H1 (cell line): ENCODE measurements at regions not wholly inside any gene's neighbourhood (a gene's known extent, or its start where the extent isn't known, plus 50 kb on each side); places are given as distances from the start of the nearest gene placed in this dataset.

ENCODE experiments used
- CTCF ChIA-PET: fragments of 300-600 bp; sonication (Branson Sonifier 250); formaldehyde crosslinking; loops from one replicate; lab custom pipeline; 2021; ENCODE audit not compliant: partially characterized antibody; lab: Charles Lee
- POLR2A ChIA-PET: fragments of 300-600 bp; sonication (Branson Sonifier 250); formaldehyde crosslinking; loops from one replicate; lab custom pipeline; 2021; ENCODE audit warnings: inconsistent platforms; ENCODE audit not compliant: partially characterized antibody; lab: Charles Lee
- DNase-seq, 2 experiments: peaks; one replicate each; pipeline versions ENCODE4 v3.0.0 to v3.0.0-alpha.2; 2010 to 2022; ENCODE audit warnings: low spot score in 2 of 2, low read depth in 1 of 2, mixed read lengths in 1 of 2
- FAIRE-seq: peaks from 2 replicates; lab custom pipeline; 2011; peaks lifted over from hg19 to GRCh38; lab: Jason Lieb, UNC
- H2AFZ ChIP-seq: 2 replicates; pipeline ENCODE4 v1.8.1; 2012; ENCODE audit warnings: low read length, inconsistent platforms
- H2AK5ac ChIP-seq: 2 replicates; pipeline ENCODE4 v1.6.1; 2013; ENCODE audit warnings: low read depth, low read length
- H2BK120ac ChIP-seq: replicated peaks from 2 replicates; pipeline ENCODE3; 2013; ENCODE audit warnings: low read depth, low read length, inconsistent platforms
- H2BK12ac ChIP-seq: 2 replicates; pipeline ENCODE4 v1.6.1; 2013; ENCODE audit warnings: low read depth, low read length
- H2BK15ac ChIP-seq: 2 replicates; pipeline ENCODE4 v1.6.1; 2013; ENCODE audit warnings: low read length
- H2BK20ac ChIP-seq: 2 replicates; pipeline ENCODE4 v1.6.1; 2013; ENCODE audit warnings: low read length
- H2BK5ac ChIP-seq: 2 replicates; pipeline ENCODE4 v1.6.1; 2013; ENCODE audit warnings: low read depth, low read length
- H3K14ac ChIP-seq: 2 replicates; pipeline ENCODE4 v1.6.1; 2013; ENCODE audit warnings: inconsistent platforms; ENCODE audit not compliant: insufficient read length
- H3K18ac ChIP-seq: 2 replicates; pipeline ENCODE4 v1.6.1; 2013; ENCODE audit warnings: low read length; ENCODE audit errors: extremely low read depth
- H3K23ac ChIP-seq: 2 replicates; pipeline ENCODE4 v1.6.1; 2013; ENCODE audit warnings: inconsistent platforms; ENCODE audit not compliant: insufficient read length
- H3K23me2 ChIP-seq: 2 replicates; pipeline ENCODE4 v1.6.1; 2013; ENCODE audit warnings: low read depth, low read length
- H3K27ac ChIP-seq: 2 replicates; pipeline ENCODE4 v1.6.1; 2011; ENCODE audit warnings: low read depth, low read length, inconsistent platforms
- H3K27me3 ChIP-seq, 4 experiments: replicated peaks in 1 of 4; 1 replicate in 1 of 4; 2 replicates in 3 of 4; pipeline versions ENCODE4 v1.6.1 to v1.8.1; 2011 to 2013; ENCODE audit warnings: low read length in 3 of 4, mild to moderate bottlenecking in 3 of 4, inconsistent platforms in 2 of 4, mixed read lengths in 2 of 4, moderate library complexity in 1 of 4; ENCODE audit not compliant: control insufficient read depth in 3 of 4, insufficient read depth in 3 of 4; ENCODE audit errors: extremely low read depth in 1 of 4
- H3K36me3 ChIP-seq, 4 experiments: 2 replicates each; pipeline versions ENCODE4 v1.6.1 to v1.8.1; 2011 to 2013; ENCODE audit warnings: mild to moderate bottlenecking in 4 of 4, low read length in 3 of 4, moderate library complexity in 2 of 4, control low read depth in 1 of 4, inconsistent platforms in 1 of 4; ENCODE audit not compliant: insufficient read depth in 4 of 4, control insufficient read depth in 2 of 4
- H3K4ac ChIP-seq: replicated peaks from 2 replicates; pipeline ENCODE3; 2013; ENCODE audit warnings: low read length, low read depth, mixed read lengths, inconsistent platforms; ENCODE audit not compliant: insufficient read length
- H3K4me1 ChIP-seq, 4 experiments: replicated peaks in 1 of 4; 1 replicate in 1 of 4; 2 replicates in 3 of 4; pipeline versions ENCODE4 v1.6.1 to v1.8.1; 2011 to 2013; ENCODE audit warnings: low read length in 3 of 4, inconsistent platforms in 2 of 4, mixed read lengths in 1 of 4; ENCODE audit not compliant: insufficient read depth in 4 of 4, control insufficient read depth in 3 of 4
- H3K4me2 ChIP-seq, 2 experiments: 2 replicates each; pipeline versions ENCODE4 v1.6.1 to v1.8.1; 2011 to 2013; ENCODE audit warnings: low read depth in 2 of 2, low read length in 2 of 2, control low read depth in 1 of 2, inconsistent platforms in 1 of 2, mild to moderate bottlenecking in 1 of 2; ENCODE audit not compliant: insufficient read depth in 1 of 2
- H3K4me3 ChIP-seq, 4 experiments: fragments of 200-600, 300-600 bp in 1 of 4; sonication (generic), shearing (Covaris generic), sonication (Bioruptor Twin) in 1 of 4; 2 replicates each; pipeline versions ENCODE4 v1.5.1 to v1.8.1; 2011 to 2016; ENCODE audit warnings: low read length in 4 of 4, low read depth in 3 of 4, control low read depth in 2 of 4, inconsistent platforms in 2 of 4, mild to moderate bottlenecking in 2 of 4, mixed read lengths in 1 of 4, moderate library complexity in 1 of 4; ENCODE audit not compliant: insufficient read depth in 2 of 4; ENCODE audit errors: extremely low read depth in 1 of 4
- H3K56ac ChIP-seq: replicated peaks from 2 replicates; pipeline ENCODE3; 2013; ENCODE audit warnings: low read depth, mild to moderate bottlenecking, mixed read lengths, low read length, inconsistent platforms; ENCODE audit not compliant: insufficient read length
- H3K79me1 ChIP-seq: 2 replicates; pipeline ENCODE4 v1.6.1; 2013; ENCODE audit warnings: low read depth, low read length, control low read depth
- H3K79me2 ChIP-seq, 2 experiments: 2 replicates each; pipeline versions ENCODE4 v1.6.1 to v1.8.1; 2012 to 2013; ENCODE audit warnings: low read length in 2 of 2, mild to moderate bottlenecking in 2 of 2, inconsistent platforms in 1 of 2; ENCODE audit not compliant: insufficient read depth in 2 of 2, control insufficient read depth in 1 of 2
- H3K9ac ChIP-seq, 4 experiments: replicated peaks in 1 of 4; 1 replicate in 1 of 4; 2 replicates in 3 of 4; pipeline versions ENCODE4 v1.6.1 to v1.8.1; 2011 to 2013; ENCODE audit warnings: low read depth in 3 of 4, low read length in 3 of 4, control low read depth in 2 of 4, mild to moderate bottlenecking in 2 of 4, moderate library complexity in 2 of 4, inconsistent platforms in 1 of 4; ENCODE audit errors: extremely low read depth in 1 of 4
- H3K9me3 ChIP-seq, 2 experiments: 2 replicates each; pipeline versions ENCODE4 v1.6.1 to v1.8.1; 2012 to 2013; ENCODE audit warnings: mild to moderate bottlenecking in 2 of 2, moderate library complexity in 2 of 2, control low read depth in 1 of 2, inconsistent platforms in 1 of 2, low read depth in 1 of 2, low read length in 1 of 2, mixed read lengths in 1 of 2; ENCODE audit not compliant: insufficient read depth in 2 of 2
- H4K20me1 ChIP-seq, 2 experiments: replicated peaks in 1 of 2; 2 replicates each; pipeline versions ENCODE3 to v1.8.1; 2011 to 2013; ENCODE audit warnings: inconsistent platforms in 2 of 2, low read length in 2 of 2, mild to moderate bottlenecking in 1 of 2; ENCODE audit not compliant: insufficient read depth in 2 of 2, control insufficient read depth in 1 of 2
- H4K5ac ChIP-seq: 2 replicates; pipeline ENCODE4 v1.6.1; 2013; ENCODE audit warnings: low read length, low read depth, mixed read lengths, inconsistent platforms; ENCODE audit not compliant: insufficient read length
- H4K8ac ChIP-seq: 2 replicates; pipeline ENCODE4 v1.8.0; 2013; ENCODE audit warnings: mild to moderate bottlenecking, moderate library complexity, low read length, inconsistent platforms; ENCODE audit not compliant: insufficient read depth; ENCODE audit errors: extremely low read depth
- H4K91ac ChIP-seq: replicated peaks from 2 replicates; pipeline ENCODE3; 2013; ENCODE audit warnings: low read length, mixed read lengths, inconsistent platforms; ENCODE audit not compliant: insufficient read length
- EP300 ChIP-seq, 2 experiments: IDR thresholded peaks; 1 replicate in 1 of 2; 2 replicates in 1 of 2; pipeline ENCODE4 v1.6.1; 2011 to 2012; ENCODE audit warnings: low read depth in 2 of 2, low read length in 2 of 2, mild to moderate bottlenecking in 2 of 2, borderline replicate concordance in 1 of 2, inconsistent platforms in 1 of 2, moderate library complexity in 1 of 2
- GABPA ChIP-seq: IDR thresholded peaks from 2 replicates; pipeline ENCODE4 v1.6.1; 2011; ENCODE audit warnings: mild to moderate bottlenecking, low read length, moderate library complexity, borderline replicate concordance; ENCODE audit not compliant: insufficient read depth
- HDAC2 ChIP-seq, 2 experiments: fragments of 300-600 bp in 1 of 2; sonication (generic) in 1 of 2; IDR thresholded peaks; 2 replicates each; pipeline ENCODE4 v1.6.1; 2011 to 2012; ENCODE audit warnings: low read depth in 2 of 2, low read length in 2 of 2, mild to moderate bottlenecking in 2 of 2, moderate library complexity in 2 of 2, borderline replicate concordance in 1 of 2, inconsistent platforms in 1 of 2
- KDM4A ChIP-seq: IDR thresholded peaks from one replicate; pipeline ENCODE4 v1.7.1; 2012; ENCODE audit warnings: low read depth, mild to moderate bottlenecking, moderate library complexity, low read length, inconsistent platforms; ENCODE audit not compliant: severe bottlenecking
- NANOG ChIP-seq: IDR thresholded peaks from 2 replicates; pipeline ENCODE4 v1.6.1; 2011; ENCODE audit warnings: low read length, low read depth, mild to moderate bottlenecking, inconsistent platforms; ENCODE audit not compliant: insufficient read depth, poor library complexity, severe bottlenecking
- RFX5 ChIP-seq: IDR thresholded peaks from 2 replicates; pipeline ENCODE4 v1.6.1; 2011; ENCODE audit warnings: low read depth, low read length, improper control_type of control experiment, borderline replicate concordance
- SIN3A ChIP-seq, 2 experiments: IDR thresholded peaks in 1 of 2; conservative IDR thresholded peaks in 1 of 2; 2 replicates each; pipeline ENCODE4 v1.6.1; 2011 to 2012; ENCODE audit warnings: low read length in 2 of 2, improper control_type of control experiment in 1 of 2, low read depth in 1 of 2, mild to moderate bottlenecking in 1 of 2
- WGBS, 2 experiments: shearing (Covaris generic) in 1 of 2; methylation state at CpG; one replicate each; pipeline versions ENCODE4 v1.1.6 to v1.1.7; 2013 to 2015; ENCODE audit warnings: low lambda C conversion rate in 2 of 2, mixed read lengths in 2 of 2, inconsistent platforms in 1 of 2, low coverage in 1 of 2, missing lambda C conversion rate in 1 of 2; ENCODE audit not compliant: insufficient replicate concordance in 2 of 2, insufficient coverage in 1 of 2, insufficient read length in 1 of 2; ENCODE audit errors: extremely low coverage in 1 of 2, missing lambda C conversion rate in 1 of 2; 5-methylcytosine and 5-hydroxymethylcytosine counted together
- TF ChIP-seq, protein P1 (sequence below), 3 experiments: IDR thresholded peaks; 1 replicate in 2 of 3; 2 replicates in 1 of 3; pipeline versions ENCODE4 v1.5.1 to v1.6.1; 2011; ENCODE audit warnings: low read length in 3 of 3, mild to moderate bottlenecking in 3 of 3, inconsistent platforms in 2 of 3, low read depth in 1 of 3, moderate library complexity in 1 of 3; ENCODE audit not compliant: insufficient read depth in 1 of 3; ENCODE audit errors: control extremely low read depth in 1 of 3

- H3K79me2 ChIP-seq, result no peaks in the 10 kb centered on the region
- POLR2A ChIA-PET, result no interaction called here
- TF ChIP-seq NANOG (no peak), RFX5 (no peak), GABPA (no peak), SIN3A (conservative IDR thresholded peaks at IDR 0.05 in 1 of 2, IDR thresholded peaks at IDR 0.05 in 1 of 2; ENCODE audit: low read depth in 1 of 2, low read length in 2 of 2) (no peak), KDM4A (no peak), EP300 (IDR thresholded peaks at IDR 0.05; ENCODE audit: borderline replicate concordance in 1 of 2, low read depth in 2 of 2, low read length in 2 of 2) (no peak), HDAC2 (IDR thresholded peaks at IDR 0.05; ENCODE audit: borderline replicate concordance in 1 of 2, low read depth in 2 of 2, low read length in 2 of 2) (no peak)
- TF ChIP-seq, protein P1, sequence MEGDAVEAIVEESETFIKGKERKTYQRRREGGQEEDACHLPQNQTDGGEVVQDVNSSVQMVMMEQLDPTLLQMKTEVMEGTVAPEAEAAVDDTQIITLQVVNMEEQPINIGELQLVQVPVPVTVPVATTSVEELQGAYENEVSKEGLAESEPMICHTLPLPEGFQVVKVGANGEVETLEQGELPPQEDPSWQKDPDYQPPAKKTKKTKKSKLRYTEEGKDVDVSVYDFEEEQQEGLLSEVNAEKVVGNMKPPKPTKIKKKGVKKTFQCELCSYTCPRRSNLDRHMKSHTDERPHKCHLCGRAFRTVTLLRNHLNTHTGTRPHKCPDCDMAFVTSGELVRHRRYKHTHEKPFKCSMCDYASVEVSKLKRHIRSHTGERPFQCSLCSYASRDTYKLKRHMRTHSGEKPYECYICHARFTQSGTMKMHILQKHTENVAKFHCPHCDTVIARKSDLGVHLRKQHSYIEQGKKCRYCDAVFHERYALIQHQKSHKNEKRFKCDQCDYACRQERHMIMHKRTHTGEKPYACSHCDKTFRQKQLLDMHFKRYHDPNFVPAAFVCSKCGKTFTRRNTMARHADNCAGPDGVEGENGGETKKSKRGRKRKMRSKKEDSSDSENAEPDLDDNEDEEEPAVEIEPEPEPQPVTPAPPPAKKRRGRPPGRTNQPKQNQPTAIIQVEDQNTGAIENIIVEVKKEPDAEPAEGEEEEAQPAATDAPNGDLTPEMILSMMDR (IDR thresholded peaks at IDR 0.05; ENCODE audit: control extremely low read depth in 1 of 3, insufficient read depth in 1 of 3, low read depth in 1 of 3, low read length in 3 of 3), result no peak
These were observed 338.1 kb upstream of the BRINP1 start for GRCh38 chr9:119707228-119707845.

More at GRCh38 chr9:119707228-119707845, 338.1 kb upstream of the BRINP1 start:
- FAIRE-seq (no peak), DNase-seq (no peak)
- no peak overlapping the region for H2BK15ac ChIP-seq
- H3K9me3 ChIP-seq, result no peaks in the 10 kb centered on the region
- no peaks in the 10 kb centered on the region; the same call in 1 of the 2 replicates for H3K23me2 ChIP-seq
- no peak overlapping the region for H3K56ac ChIP-seq
- no peak overlapping the region for H3K4me3 ChIP-seq
- no peak overlapping the region for H3K18ac ChIP-seq
- no peaks in the 10 kb centered on the region for H3K4me1 ChIP-seq
- H2AK5ac ChIP-seq, result no peak overlapping the region
- no peak overlapping the region for H3K27ac ChIP-seq
- H3K79me1 ChIP-seq, result no peaks in the 10 kb centered on the region
- H2BK120ac ChIP-seq, result no peak overlapping the region
- H2BK12ac ChIP-seq, result no peak overlapping the region
- no peak overlapping the region for H3K4ac ChIP-seq
- H3K9ac ChIP-seq, result no peak overlapping the region
- H2AFZ ChIP-seq, result no peak overlapping the region
- H3K23ac ChIP-seq, result no peak overlapping the region
- H4K91ac ChIP-seq, result no peak overlapping the region
- no peaks in the 10 kb centered on the region for H3K27me3 ChIP-seq
- no peak overlapping the region for H2BK20ac ChIP-seq
- CTCF ChIA-PET, result no interaction called here
- H3K4me2 ChIP-seq, result no peak overlapping the region
- H4K5ac ChIP-seq, result no peak overlapping the region
- no peak overlapping the region for H2BK5ac ChIP-seq
- H4K8ac ChIP-seq, result no peak overlapping the region
- WGBS, 2 experiments, result 94% methylated on average over 3 of the region's 4 CpGs; no CpG with 5 or more reads in 1 of the 2 experiments
- no peaks in the 10 kb centered on the region for H3K36me3 ChIP-seq
- no peaks in the 10 kb centered on the region for H4K20me1 ChIP-seq
- H3K14ac ChIP-seq, result no peak overlapping the region
